Upper lobe of left lung (tissue), 6 donors: ENCODE measurements at regions not wholly inside any gene's neighbourhood (a gene's known extent, or its start where the extent isn't known, plus 50 kb on each side); places are given as distances from the start of the nearest gene placed in this dataset.

ENCODE experiments used
- ATAC-seq, 2 donors: fragments of 200-7000 bp; cut with Tn5 transposase; one replicate each; pipeline ENCODE4 v1.9.1; 2022; ENCODE audit warnings: mild to moderate bottlenecking in 2 of 2, moderate library complexity in 2 of 2; ENCODE audit not compliant: low FRiP score in 2 of 2
- DNase-seq, 2 donors: peaks; one replicate each; pipeline ENCODE4 v3.0.0-alpha.2; 2019 to 2020
- H3K27ac ChIP-seq, 4 donors: fragments of 200-600 bp; sonication (generic); one replicate each; pipeline ENCODE4 v1.5.1; 2016 to 2019
- H3K27me3 ChIP-seq, 4 donors: fragments of 200-600 bp; sonication (generic); one replicate each; pipeline ENCODE4 v1.5.1; 2017 to 2019
- H3K36me3 ChIP-seq, 4 donors: fragments of 200-600 bp; sonication (generic); one replicate each; pipeline ENCODE4 v1.5.1; 2016 to 2019
- H3K4me1 ChIP-seq, 4 donors: fragments of 200-600 bp; sonication (generic); one replicate each; pipeline ENCODE4 v1.5.1; 2018 to 2019
- H3K4me3 ChIP-seq, 4 donors: fragments of 200-600 bp; sonication (generic); one replicate each; pipeline ENCODE4 v1.5.1; 2017 to 2019; ENCODE audit warnings: mild to moderate bottlenecking in 2 of 4, moderate library complexity in 1 of 4
- H3K9me3 ChIP-seq, 4 donors: fragments of 200-600 bp; sonication (generic); one replicate each; pipeline ENCODE4 v1.5.1; 2018 to 2019
- EP300 ChIP-seq, 4 donors: sonication (generic); formaldehyde crosslinking; IDR thresholded peaks; one replicate each; pipeline ENCODE4 v1.5.1; 2017; ENCODE audit warnings: antibody characterized with exemption in 4 of 4, control low read depth in 2 of 4
- POLR2A ChIP-seq, 4 donors: fragments of 450-650 bp; IDR thresholded peaks; one replicate each; pipeline ENCODE4 v1.5.1; 2016 to 2017; ENCODE audit warnings: antibody characterized with exemption in 4 of 4, mild to moderate bottlenecking in 2 of 4
- POLR2AphosphoS5 ChIP-seq, 2 donors: sonication (generic); formaldehyde crosslinking; IDR thresholded peaks; one replicate each; pipeline ENCODE4 v1.5.1; 2017; ENCODE audit warnings: antibody characterized with exemption in 2 of 2
- WGBS, 2 donors: methylation state at CpG; one replicate each; pipeline ENCODE4 v1.1.5; 2017 to 2018; 5-methylcytosine and 5-hydroxymethylcytosine counted together
- TF ChIP-seq, protein P1 (sequence below), 6 experiments: fragments of 450-650 bp in 4 of 6; fragments of 200-600 bp in 2 of 6; sonication (generic) in 2 of 6; IDR thresholded peaks; one replicate each; pipeline ENCODE4 v1.5.1; 2016 to 2019; ENCODE audit warnings: antibody characterized with exemption in 6 of 6
- donor health status: DM: no; HTN: no; CAD: no; lungs with moderate emphysema.
- donor health status: DM: no; HTN: yes; CAD: no; lungs with severe emphysema.

- TF ChIP-seq, protein P1, sequence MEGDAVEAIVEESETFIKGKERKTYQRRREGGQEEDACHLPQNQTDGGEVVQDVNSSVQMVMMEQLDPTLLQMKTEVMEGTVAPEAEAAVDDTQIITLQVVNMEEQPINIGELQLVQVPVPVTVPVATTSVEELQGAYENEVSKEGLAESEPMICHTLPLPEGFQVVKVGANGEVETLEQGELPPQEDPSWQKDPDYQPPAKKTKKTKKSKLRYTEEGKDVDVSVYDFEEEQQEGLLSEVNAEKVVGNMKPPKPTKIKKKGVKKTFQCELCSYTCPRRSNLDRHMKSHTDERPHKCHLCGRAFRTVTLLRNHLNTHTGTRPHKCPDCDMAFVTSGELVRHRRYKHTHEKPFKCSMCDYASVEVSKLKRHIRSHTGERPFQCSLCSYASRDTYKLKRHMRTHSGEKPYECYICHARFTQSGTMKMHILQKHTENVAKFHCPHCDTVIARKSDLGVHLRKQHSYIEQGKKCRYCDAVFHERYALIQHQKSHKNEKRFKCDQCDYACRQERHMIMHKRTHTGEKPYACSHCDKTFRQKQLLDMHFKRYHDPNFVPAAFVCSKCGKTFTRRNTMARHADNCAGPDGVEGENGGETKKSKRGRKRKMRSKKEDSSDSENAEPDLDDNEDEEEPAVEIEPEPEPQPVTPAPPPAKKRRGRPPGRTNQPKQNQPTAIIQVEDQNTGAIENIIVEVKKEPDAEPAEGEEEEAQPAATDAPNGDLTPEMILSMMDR (IDR thresholded peaks at IDR 0.05) = no peak
- TF ChIP-seq POLR2A (IDR thresholded peaks at IDR 0.05) (no peak), EP300 (IDR thresholded peaks at IDR 0.05) (no peak), POLR2AphosphoS5 (IDR thresholded peaks at IDR 0.05) (no peak)
- Histone ChIP-seq H3K4me1 (no peaks in the 10 kb centered on the region), H3K27me3 (no peaks in the 10 kb centered on the region), H3K36me3 (no peaks in the 10 kb centered on the region), H3K9me3 (no peaks in the 10 kb centered on the region), H3K4me3 (no peak overlapping the region), H3K27ac (no peak overlapping the region)
- WGBS, 2 donors = 90 to 91% methylated on average over 21 of the region's 21 CpGs
- ATAC-seq (no peak), DNase-seq (peak in 1 of 2 donors; percentile 6)
Measured at GRCh38 chr2:193580176-193580950, 1385.6 kb upstream of the TMEFF2 start.

DNA sequence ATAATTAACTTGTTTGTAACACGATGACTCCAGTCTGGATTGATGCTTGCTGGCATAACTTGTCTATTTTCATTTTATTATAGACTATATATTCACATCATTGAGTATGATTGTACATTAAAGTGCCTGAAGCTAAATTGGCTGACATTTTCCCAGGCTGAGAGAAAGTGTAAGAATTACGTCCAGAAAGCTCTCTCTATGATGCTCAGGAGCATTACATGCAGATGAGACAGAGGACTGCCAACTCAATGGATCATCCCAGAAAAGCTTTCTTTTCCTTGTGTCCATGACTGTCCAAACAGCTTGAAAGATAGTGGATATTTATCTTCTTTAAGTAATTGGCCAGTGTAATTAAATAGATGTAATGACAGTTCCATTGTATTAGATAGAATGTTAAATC, 1372.2 kb upstream of the TMEFF2 start:
- no peak for TF ChIP-seq POLR2A (IDR thresholded peaks at IDR 0.05)
- TF ChIP-seq EP300 (IDR thresholded peaks at IDR 0.05) = no peak
- no peak for TF ChIP-seq POLR2AphosphoS5 (IDR thresholded peaks at IDR 0.05)
- TF ChIP-seq, protein P1 (IDR thresholded peaks at IDR 0.05) = no peak
- H3K4me1 ChIP-seq = no peaks in the 10 kb centered on the region
- DNase-seq = no peak
- no peaks in the 10 kb centered on the region for H3K27me3 ChIP-seq
- no peaks in the 10 kb centered on the region for H3K9me3 ChIP-seq
- H3K27ac ChIP-seq = no peak overlapping the region
- H3K4me3 ChIP-seq = no peak overlapping the region
- no peak for ATAC-seq
- 86% methylated on average over 2 of the region's 2 CpGs for WGBS, 2 donors
- H3K36me3 ChIP-seq = no peaks in the 10 kb centered on the region

DNA sequence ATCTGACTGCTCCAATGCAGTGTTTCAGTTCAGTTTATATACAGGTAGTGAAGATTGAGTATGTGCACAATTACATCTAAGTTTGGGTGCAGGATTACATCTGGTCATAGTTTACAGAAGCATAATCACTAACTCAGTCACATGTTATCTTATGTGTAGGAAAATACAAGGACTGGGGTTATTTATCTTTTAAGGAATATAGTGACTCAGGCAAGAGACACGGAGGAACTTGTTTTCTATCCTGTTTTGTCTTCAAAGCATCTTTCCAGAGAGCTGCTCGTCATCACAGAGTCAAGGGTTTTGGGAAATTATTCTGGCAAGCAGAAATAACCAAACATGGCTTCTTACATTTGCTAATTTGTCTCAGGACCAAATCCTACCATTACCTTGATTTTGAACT, 1371.5 kb upstream of the TMEFF2 start:
- Histone ChIP-seq H3K4me1 (no peaks in the 10 kb centered on the region), H3K27ac (no peak overlapping the region), H3K4me3 (no peak overlapping the region), H3K9me3 (no peaks in the 10 kb centered on the region), H3K27me3 (no peaks in the 10 kb centered on the region), H3K36me3 (no peaks in the 10 kb centered on the region)
- no peak for DNase-seq
- 48 to 56% methylated on average over 2 of the region's 2 CpGs for WGBS, 2 donors
- no peak for ATAC-seq
- no peak for TF ChIP-seq EP300 (IDR thresholded peaks at IDR 0.05)
- no peak for TF ChIP-seq POLR2AphosphoS5 (IDR thresholded peaks at IDR 0.05)
- no peak for TF ChIP-seq POLR2A (IDR thresholded peaks at IDR 0.05)
- TF ChIP-seq, protein P1 (IDR thresholded peaks at IDR 0.05) = no peak

DNA sequence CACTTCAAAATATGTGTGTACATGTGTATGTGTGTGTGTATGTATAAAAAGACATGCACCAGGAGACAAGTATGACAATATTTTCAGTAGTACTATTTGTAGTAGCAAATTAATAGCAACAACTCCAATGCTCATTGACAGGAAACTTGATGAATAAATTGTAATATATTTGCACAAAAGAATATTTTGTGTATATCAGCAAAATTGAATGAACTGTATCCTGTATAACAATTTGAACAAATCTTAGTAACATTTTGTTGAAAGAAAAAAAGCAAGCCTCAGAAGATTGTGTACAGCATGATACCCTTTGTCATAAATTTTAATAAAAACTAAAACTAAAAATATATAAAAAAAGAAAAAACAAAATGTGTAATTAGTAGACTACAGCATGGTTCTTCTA, 1367.3 kb upstream of the TMEFF2 start:
- Histone ChIP-seq H3K36me3 (no peaks in the 10 kb centered on the region), H3K9me3 (no peaks in the 10 kb centered on the region), H3K27me3 (no peaks in the 10 kb centered on the region), H3K4me1 (no peaks in the 10 kb centered on the region), H3K27ac (no peak overlapping the region), H3K4me3 (no peak overlapping the region)
- DNase-seq = no peak
- no peak for ATAC-seq
- TF ChIP-seq POLR2AphosphoS5 (IDR thresholded peaks at IDR 0.05) = no peak
- TF ChIP-seq, protein P1 (IDR thresholded peaks at IDR 0.05) = no peak

- DNase-seq (no peak), ATAC-seq (no peak)
- Histone ChIP-seq H3K27ac (no peak overlapping the region), H3K9me3 (no peaks in the 10 kb centered on the region), H3K27me3 (no peaks in the 10 kb centered on the region), H3K4me1 (no peaks in the 10 kb centered on the region), H3K4me3 (no peak overlapping the region), H3K36me3 (no peaks in the 10 kb centered on the region)
- 56 to 78% methylated on average over 3 of the region's 3 CpGs for WGBS, 2 donors
- TF ChIP-seq POLR2A (IDR thresholded peaks at IDR 0.05) (no peak), POLR2AphosphoS5 (IDR thresholded peaks at IDR 0.05) (no peak), EP300 (IDR thresholded peaks at IDR 0.05) (no peak)
- TF ChIP-seq, protein P1 (IDR thresholded peaks at IDR 0.05) = no peak
Measured at GRCh38 chr2:193561054-193561453, 1366.3 kb upstream of the TMEFF2 start.
